Panc1 (cell line): ENCODE measurements at regions not wholly inside any gene's neighbourhood (a gene's known extent, or its start where the extent isn't known, plus 50 kb on each side); places are given as distances from the start of the nearest gene placed in this dataset.

Experiments
- ATAC-seq: fragments of 200-7000 bp; cut with Tn5 transposase; 2 replicates; pipeline ENCODE4 v1.9.1; 2020; ENCODE audit warnings: mild to moderate bottlenecking, moderate library complexity
- BruUV-seq: library from RNA; stranded (reverse); fragments of 400-500 nt; replicated peaks from 2 replicates; lab custom pipeline; 2021; lab: Mats Ljungman, UMichigan
- CTCF ChIA-PET: fragments of 300-600 bp; sonication (Branson Sonifier 250); formaldehyde crosslinking; loops from one replicate; lab custom pipeline; 2022; ENCODE audit warnings: antibody characterized with exemption; lab: Charles Lee
- POLR2A ChIA-PET: fragments of 300-600 bp; sonication (Branson Sonifier 250); formaldehyde crosslinking; loops from one replicate; lab custom pipeline; 2022; ENCODE audit warnings: antibody characterized with exemption; lab: Charles Lee
- DNase-seq: peaks from one replicate; pipeline ENCODE4 v3.0.0-alpha.2; 2010; ENCODE audit warnings: low read depth, low spot score
- H3K27ac ChIP-seq: 2 replicates; pipeline ENCODE4 v1.5.1; 2011; ENCODE audit warnings: mild to moderate bottlenecking, low read length, inconsistent platforms
- H3K27me3 ChIP-seq: fragments of 200-500 bp; sonication (Bioruptor generic); 2 replicates; pipeline ENCODE4 v1.6.0; 2014; ENCODE audit warnings: low read length, inconsistent platforms; ENCODE audit not compliant: control insufficient read depth, insufficient read depth
- H3K36me3 ChIP-seq: fragments of 200-500 bp; sonication (Bioruptor generic); 2 replicates; pipeline ENCODE4 v1.5.1; 2014; ENCODE audit warnings: inconsistent platforms, mild to moderate bottlenecking, low read length, moderate library complexity; ENCODE audit not compliant: control insufficient read depth, insufficient read depth
- H3K4me1 ChIP-seq: 2 replicates; pipeline ENCODE4 v1.5.1; 2011; ENCODE audit warnings: inconsistent platforms, mild to moderate bottlenecking, low read length, moderate library complexity; ENCODE audit not compliant: control insufficient read depth, insufficient read depth
- H3K4me3 ChIP-seq, 2 experiments: 2 replicates each; pipeline ENCODE4 v1.5.1; 2011 to 2012; ENCODE audit warnings: low read depth in 2 of 2, low read length in 2 of 2, mild to moderate bottlenecking in 2 of 2, inconsistent platforms in 1 of 2, moderate library complexity in 1 of 2
- H3K9me3 ChIP-seq: fragments of 200-500 bp; sonication (Bioruptor generic); 2 replicates; pipeline ENCODE4 v1.5.1; 2014; ENCODE audit warnings: low read depth, mild to moderate bottlenecking, inconsistent platforms, low read length, moderate library complexity; ENCODE audit not compliant: control insufficient read depth, insufficient read depth
- CTCF ChIP-seq: fragments of 450-650 bp; IDR thresholded peaks from 2 replicates; pipeline ENCODE4 v1.5.1; 2017; ENCODE audit warnings: mild to moderate bottlenecking
- POLR2AphosphoS5 ChIP-seq: IDR thresholded peaks from 2 replicates; pipeline ENCODE4 v1.6.1; 2012; ENCODE audit warnings: mild to moderate bottlenecking, low read depth, low read length, moderate library complexity
- REST ChIP-seq, 2 experiments: IDR thresholded peaks; 2 replicates each; pipeline ENCODE4 v1.6.1; 2011 to 2012; ENCODE audit warnings: low read depth in 2 of 2, control low read depth in 1 of 2, low read length in 1 of 2, mild to moderate bottlenecking in 1 of 2, moderate library complexity in 1 of 2; ENCODE audit not compliant: insufficient read depth in 1 of 2
- SIN3A ChIP-seq: IDR thresholded peaks from 2 replicates; pipeline ENCODE4 v1.6.1; 2012; ENCODE audit warnings: low read depth, mild to moderate bottlenecking, low read length, moderate library complexity, borderline replicate concordance; ENCODE audit not compliant: insufficient read depth
- TCF7L2 ChIP-seq: IDR thresholded peaks from 2 replicates; pipeline ENCODE4 v1.6.1; 2011; ENCODE audit warnings: mild to moderate bottlenecking, low read depth, low read length, inconsistent platforms
- in situ Hi-C: cut with HindIII; loops from 2 replicates; pipeline ENCODE4 v1.10.0; 2016; ENCODE audit warnings: low sequenced_read_pairs, low pct_unique_long_range_greater_than_20kb
- intact Hi-C: fragments of 100-400 bp; cut with micrococcal nuclease; formaldehyde crosslinking; loops from one replicate; pipeline ENCODE4 v1.10.0; 2022; ENCODE audit not compliant: unreplicated experiment

- Histone ChIP-seq H3K4me3 (no peak overlapping the region), H3K27ac (no peak overlapping the region), H3K4me1 (no peaks in the 10 kb centered on the region), H3K36me3 (no peaks in the 10 kb centered on the region), H3K27me3 (no peaks in the 10 kb centered on the region), H3K9me3 (no peaks in the 10 kb centered on the region)
- CTCF ChIA-PET: no interaction called here
- in situ Hi-C loops (no loop called here), intact Hi-C loops (no loop called here)
- DNase-seq: no peak
- BruUV-seq: no TSS peak
- TF ChIP-seq TCF7L2: no peak
- no peak for TF ChIP-seq REST (IDR thresholded peaks at IDR 0.05; ENCODE audit: insufficient read depth in 1 of 2, low read depth in 2 of 2, low read length in 1 of 2)
- no peak for TF ChIP-seq CTCF
- no peak for TF ChIP-seq SIN3A
- TF ChIP-seq POLR2AphosphoS5: no peak
- no peak for ATAC-seq
- POLR2A ChIA-PET: no interaction called here
Observed at GRCh38 chr5:8871446-8871845, 674.4 kb downstream of the SEMA5A start.

GRCh38 chr5:8875722-8876121 is 670.2 kb downstream of the SEMA5A start:
- no peaks in the 10 kb centered on the region for H3K9me3 ChIP-seq
- ChIA-PET POLR2A (no interaction called here), CTCF (no interaction called here)
- DNase-seq: no peak
- no TSS peak for BruUV-seq
- H3K27ac ChIP-seq: no peak overlapping the region
- no peak for ATAC-seq
- H3K4me1 ChIP-seq: no peaks in the 10 kb centered on the region
- intact Hi-C loops (no loop called here), in situ Hi-C loops (no loop called here)
- H3K4me3 ChIP-seq: no peak overlapping the region
- TF ChIP-seq POLR2AphosphoS5: no peak
- TF ChIP-seq REST (IDR thresholded peaks at IDR 0.05; ENCODE audit: insufficient read depth in 1 of 2, low read depth in 2 of 2, low read length in 1 of 2): no peak
- no peak for TF ChIP-seq CTCF
- TF ChIP-seq TCF7L2: no peak
- no peak for TF ChIP-seq SIN3A
- no peaks in the 10 kb centered on the region for H3K36me3 ChIP-seq
- no peaks in the 10 kb centered on the region for H3K27me3 ChIP-seq
